ENCODE measurements at regions not wholly inside any gene's neighbourhood (a gene's known extent, or its start where the extent isn't known, plus 50 kb on each side); places are given as distances from the start of the nearest gene placed in this dataset.
A peak's percentile ranks its signal among the peaks of the same experiment; 100 is the strongest.

DNA sequence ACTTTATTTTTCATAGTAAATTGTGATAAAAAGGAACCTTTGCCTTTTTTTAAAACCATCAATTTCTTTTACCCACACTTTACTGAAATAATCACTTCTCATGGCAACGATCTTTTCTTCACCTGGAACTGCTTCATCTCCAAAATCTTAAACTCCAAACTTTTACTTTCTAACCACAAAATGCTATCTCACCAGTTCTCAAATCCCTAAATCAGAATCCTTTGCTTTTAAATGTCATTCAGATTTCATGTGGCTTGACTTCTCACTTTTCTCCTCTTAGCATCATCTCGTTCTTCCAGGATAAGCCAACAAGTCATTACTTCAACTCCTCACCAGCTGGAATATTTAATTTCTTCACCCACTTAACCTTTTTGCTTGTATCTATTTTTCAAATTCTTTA lies 284.3 kb upstream of the RASGEF1B start:
- DNase-seq = no peak

DNA sequence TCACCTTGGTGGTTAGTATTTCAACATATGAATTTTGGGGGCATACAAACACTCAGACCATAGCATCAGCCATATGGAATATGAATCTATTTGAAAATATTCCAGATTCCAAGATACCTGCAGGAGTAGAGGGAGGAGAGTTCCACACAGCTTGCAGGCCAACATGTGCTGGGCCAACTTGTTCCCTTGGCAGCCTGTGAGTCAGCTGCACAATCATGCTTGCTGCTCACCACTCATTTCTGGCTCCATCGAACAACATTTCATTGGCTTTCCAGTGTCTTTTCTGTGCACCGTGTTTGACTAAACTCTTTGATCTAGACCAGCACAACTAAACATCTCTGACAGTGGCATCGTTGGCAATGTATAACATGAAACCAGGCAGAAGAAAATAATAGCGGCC lies 282.5 kb upstream of the RASGEF1B start:
- DNase-seq = no peak

DNA sequence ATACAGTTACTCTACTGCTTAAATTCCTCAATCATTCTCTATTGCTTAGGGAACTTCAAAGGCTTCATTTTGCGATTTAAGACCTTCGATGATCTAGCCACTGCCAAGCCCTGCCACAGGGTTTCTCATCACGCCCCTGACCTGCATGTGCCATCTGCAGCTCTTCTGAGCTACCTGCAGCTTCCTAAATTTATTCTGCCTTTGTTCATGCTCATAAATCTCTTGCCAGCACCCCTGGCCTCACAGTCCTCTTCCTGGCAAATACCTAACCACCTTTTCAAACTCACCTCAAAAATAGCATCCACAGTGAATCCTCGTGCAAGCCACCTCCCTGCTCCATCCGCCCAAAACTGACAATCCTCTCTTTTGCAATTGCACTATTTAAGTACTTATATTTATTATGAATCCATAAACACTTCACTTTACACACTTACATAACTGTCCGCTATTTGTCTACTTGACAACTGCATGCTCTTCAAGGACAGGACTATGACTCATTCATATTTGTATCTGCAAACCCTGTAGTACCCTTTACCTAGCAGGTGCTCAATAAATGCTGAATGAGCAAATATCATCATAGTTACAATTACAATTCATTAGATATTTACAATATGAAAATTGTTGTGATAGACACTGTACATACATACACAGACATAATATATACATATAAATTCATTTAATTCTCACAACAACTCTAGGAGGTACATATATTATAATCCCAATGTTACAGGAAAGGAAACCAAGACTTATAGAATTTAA lies 280.0 kb upstream of the RASGEF1B start:
- DNase-seq = no peak

DNA sequence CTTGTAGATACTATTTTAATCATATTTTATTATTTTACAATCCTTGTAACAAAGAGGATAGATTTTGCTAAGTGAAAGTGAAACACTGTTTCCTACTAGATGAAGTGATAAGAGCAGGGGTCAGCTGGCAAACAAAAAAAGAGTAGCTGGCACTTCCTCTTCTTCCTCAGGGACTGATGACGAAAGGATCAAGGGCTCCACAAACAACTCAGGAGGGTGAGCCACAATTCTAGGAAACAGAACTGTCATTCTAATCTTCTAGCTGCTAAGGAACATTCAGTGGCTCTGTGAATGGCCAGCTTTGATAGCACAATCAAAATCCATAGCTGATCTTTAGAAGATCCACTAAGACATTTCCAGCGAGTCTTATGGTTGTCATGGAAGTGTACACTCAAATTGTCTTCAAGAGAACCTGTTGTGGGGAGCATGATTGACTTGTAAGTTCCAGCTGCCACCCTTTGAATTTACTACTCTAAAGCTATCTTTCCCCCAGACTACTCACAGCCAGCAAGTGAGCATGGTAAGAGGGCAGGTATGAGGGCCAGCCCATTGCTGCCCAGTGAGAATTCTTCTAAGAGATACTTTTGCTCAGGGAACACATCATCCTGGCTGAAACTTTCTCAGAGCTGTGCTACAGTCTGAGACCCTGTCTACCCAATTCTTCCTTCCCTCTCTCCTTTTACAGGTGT lies 275.7 kb upstream of the RASGEF1B start:
- no peak for DNase-seq

DNA sequence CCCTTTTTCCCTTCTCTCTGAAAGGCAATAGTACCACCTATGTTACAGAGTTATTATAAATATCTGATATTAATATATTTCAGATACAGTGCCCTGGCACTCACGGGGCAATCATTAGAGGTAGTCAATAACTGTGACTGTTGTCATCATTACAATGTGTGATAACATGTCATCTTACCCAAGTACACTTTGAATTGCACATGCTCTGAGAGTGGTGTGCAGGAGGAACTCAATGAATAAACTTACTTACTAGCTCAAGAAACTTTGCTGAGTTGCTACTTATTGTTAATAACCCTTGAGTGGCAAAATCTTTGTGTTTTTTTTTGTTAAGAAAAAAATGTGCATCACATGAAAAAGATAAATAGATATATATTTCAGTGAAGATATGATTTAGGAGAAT lies 275.1 kb upstream of the RASGEF1B start:
- no peak for DNase-seq

DNA sequence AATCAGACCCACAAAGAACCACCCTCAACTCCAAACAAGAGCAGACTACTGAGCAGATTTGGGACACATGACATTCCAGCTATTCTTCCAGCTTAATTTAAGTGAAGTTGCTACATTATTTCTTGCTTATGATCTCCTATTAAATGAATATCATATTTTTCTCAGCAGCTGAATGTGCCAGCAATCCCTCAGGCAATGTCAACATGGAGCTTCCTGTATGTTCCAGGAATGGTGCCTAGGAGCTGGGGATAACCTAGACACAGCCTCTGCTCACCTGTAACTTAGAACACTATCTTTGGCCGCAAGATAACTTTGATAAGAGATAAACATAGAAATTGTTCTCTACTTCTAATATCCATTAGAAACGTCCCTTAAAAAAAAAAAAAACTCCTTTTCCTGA lies 274.4 kb upstream of the RASGEF1B start:
- DNase-seq = no peak

DNA sequence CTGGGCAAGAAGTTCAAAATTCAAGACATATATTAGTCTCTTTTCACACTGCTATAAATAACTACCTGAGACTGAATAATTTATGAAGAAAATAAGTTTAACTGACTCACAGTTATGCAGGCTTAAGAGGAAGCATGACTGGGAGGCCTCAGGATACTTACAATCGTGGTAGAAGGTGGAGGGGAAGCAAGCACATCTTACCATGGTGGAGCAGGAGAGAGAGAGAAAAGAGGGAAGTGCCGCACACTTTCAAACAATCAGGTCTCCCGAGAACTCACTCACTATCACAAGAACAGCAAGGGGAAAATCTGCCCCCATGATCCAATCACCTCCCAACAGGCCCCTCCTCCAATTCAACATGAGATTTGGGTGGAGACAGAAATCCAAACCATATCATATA lies 273.3 kb upstream of the RASGEF1B start:
- DNase-seq = peak; percentile 3

DNA sequence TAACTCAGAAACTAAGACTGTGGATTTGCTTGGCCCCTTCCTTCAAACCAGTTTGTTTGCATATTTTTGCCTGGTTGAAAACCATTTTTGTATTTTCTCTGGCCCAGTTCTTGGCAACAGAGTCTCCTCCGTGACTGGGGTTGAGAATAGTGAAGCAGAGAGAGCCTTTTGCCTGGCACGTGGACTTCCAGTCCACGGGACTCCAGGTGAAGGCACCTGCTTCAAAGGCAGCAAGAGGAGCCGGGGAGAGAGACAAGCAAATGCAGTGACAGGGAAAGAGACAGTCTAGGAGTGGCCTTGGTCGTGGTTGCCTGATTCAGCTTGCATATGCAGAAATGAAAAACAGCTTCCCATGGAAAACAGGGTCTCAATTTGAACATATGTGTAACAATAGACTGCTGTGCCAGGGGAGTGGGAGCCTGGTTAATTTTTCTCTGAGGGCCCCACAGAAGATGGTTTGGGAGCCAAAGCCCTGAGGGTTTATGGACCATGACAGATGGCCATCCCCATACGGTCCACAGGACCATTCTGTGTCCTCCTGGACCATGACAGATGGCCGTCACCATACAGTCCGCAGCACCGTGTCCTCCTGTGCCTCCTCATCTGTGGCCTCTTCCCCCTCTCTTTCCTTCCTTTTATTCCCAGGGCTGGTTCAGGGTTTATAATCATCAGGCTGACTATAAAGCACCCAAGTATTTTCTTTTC lies 272.2 kb upstream of the RASGEF1B start:
- peak; percentile 85 for DNase-seq

DNA sequence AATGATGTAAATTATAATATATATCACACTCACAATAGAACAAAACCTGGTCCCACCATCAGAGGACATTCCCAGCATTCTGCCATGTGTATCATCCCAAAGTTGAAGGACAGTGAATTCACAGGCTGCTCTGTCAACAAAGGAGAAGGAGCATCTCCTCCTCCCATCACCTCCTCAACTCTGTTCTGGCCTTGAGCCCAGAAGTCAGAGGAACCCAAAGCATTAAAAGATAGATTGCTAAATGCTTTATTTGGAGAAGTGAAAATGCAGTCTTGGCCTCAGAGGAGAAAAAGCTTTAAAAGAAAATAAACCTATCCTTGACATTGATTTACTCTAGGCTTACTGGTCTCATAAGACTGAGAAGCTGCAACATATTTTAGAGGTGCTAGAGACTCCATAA lies 268.8 kb upstream of the RASGEF1B start:
- no peak for DNase-seq

DNA sequence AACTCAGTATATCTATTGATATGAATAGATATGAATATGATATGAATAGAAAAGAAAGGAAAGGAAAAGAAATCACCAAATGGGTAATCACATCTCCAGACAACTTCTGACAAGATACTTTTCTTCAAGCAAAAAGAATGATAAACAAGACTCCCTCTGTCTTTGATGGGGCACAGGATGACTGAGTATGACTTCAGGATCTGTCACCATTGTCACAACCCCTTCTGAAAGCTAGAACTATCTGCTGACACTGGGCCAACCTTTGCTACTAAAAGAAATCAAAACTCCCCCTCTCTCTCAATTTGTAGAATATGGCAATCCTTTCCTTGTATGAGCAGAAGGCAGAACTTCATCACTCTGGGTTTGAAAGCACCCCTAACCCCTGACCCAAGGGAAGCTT lies 267.2 kb upstream of the RASGEF1B start:
- DNase-seq = no peak

DNA sequence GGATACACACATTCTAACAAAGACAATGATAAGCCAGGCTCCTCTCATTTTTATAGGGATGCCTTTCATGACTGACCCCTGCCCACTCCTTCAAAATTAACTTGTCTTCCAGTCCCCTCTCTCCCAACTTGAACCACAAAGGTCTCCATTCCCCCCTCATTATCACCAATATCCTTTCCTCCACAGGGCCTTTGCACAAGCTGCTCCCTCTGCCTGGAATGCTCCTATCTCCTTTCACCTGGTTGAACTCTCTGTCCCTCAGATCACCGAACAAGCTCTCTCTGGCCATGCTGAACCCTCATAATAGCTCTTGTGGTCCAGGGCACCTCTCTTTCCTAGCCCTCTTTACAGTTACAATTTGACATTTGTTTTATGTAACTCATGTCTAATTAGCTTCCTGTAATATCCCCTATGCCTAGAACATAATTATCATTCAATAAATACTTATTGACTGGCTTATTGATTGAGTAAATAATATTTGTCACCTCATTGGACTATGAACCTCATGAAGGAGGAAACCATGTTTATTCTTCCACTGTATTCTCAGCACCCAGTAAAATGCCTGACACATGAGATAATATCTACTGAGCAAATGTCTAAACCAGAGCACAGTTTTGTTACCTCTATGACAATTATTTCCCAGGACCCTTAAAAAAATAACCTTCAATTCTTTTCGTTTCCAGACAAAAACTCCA lies 266.3 kb upstream of the RASGEF1B start:
- no peak for DNase-seq

DNA sequence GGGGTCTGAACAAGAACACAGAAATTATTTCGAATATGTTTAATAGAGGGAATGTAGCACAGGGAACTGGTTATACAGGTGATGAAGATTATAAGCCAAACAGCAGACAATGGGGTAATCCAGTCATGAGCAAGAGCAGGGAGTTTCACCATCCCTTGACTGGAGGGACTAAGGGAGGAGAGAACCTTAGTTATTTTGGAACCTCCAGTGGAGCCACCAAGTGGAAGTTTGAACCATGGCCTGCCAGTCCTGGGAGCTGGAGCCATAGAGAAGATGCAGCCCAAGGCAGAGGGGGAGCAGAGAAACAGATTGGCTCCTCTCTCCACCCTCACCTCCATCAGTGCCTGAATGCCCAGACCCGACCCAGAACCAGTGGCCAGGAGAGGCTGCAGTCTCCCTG lies 264.6 kb upstream of the RASGEF1B start:
- peak; percentile 6 for DNase-seq

DNA sequence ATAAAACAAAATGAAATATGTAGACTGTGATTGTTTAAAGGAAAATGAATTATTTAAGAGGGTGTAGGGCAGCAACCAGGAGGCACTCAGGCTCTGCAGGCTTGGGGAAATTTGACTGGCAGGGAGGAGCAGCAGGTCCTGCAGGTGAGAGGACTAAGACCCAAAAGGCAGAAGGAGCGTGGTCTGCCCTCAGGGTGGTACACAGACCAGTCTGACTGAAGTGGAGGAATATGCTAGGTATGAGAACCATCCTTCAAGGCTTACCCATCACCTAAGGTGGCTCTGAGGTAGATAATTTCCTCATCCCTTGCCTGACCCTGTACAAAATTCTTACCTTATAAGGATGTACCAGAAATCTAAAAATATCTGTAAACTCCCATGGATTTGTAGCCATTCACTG lies 261.3 kb upstream of the RASGEF1B start:
- DNase-seq = no peak

DNA sequence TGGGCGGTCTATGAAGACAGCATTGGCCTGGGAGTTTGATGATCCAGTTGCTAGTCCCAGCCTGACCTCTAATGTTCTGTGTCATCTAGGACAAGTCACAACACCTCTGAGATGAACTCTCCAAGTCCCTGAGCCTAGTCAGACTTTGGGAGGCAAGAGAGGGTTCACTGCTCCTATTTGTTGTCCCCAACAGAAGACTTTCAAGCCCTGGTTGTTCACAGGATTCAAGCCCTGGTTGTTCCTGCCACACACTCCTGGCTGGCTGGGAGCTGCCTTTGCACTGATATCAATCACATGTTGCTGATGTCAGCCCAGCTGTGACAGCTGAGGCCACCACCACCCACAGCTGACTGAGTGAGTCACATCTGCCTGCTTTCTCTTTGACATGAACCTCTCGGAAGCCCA lies 253.2 kb upstream of the RASGEF1B start:
- peak; percentile 36 for DNase-seq

DNA sequence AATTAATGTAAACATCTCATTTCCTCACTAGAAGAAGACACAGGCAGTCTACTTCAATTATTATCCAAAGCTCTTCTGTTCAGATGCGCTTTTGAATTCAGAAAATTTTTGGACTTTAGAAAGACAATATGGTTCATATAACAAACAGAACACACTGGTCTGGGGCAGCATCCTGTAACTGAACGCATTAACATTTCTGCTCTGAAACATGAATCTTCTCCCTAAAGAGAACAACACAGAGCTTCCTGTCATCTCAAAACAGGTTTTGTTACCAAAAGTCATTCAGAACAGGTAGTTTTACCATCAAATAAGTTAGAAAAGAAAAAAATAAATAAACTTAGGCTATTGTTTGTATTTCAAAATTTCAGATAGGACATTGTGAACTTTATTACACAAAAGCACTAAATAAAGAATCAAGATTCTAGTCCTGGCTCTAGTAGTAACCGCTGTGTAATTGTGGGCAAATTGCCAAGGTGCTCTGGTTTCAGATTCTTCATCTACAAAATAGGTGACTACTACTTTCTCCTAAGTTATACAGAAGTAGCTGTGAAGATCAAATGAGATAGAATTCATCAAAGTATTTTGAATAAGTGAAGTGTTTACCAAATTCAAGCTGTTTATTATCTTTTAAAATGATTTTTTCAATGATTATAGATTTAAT lies 252.3 kb upstream of the RASGEF1B start:
- peak; percentile 33 for DNase-seq

DNA sequence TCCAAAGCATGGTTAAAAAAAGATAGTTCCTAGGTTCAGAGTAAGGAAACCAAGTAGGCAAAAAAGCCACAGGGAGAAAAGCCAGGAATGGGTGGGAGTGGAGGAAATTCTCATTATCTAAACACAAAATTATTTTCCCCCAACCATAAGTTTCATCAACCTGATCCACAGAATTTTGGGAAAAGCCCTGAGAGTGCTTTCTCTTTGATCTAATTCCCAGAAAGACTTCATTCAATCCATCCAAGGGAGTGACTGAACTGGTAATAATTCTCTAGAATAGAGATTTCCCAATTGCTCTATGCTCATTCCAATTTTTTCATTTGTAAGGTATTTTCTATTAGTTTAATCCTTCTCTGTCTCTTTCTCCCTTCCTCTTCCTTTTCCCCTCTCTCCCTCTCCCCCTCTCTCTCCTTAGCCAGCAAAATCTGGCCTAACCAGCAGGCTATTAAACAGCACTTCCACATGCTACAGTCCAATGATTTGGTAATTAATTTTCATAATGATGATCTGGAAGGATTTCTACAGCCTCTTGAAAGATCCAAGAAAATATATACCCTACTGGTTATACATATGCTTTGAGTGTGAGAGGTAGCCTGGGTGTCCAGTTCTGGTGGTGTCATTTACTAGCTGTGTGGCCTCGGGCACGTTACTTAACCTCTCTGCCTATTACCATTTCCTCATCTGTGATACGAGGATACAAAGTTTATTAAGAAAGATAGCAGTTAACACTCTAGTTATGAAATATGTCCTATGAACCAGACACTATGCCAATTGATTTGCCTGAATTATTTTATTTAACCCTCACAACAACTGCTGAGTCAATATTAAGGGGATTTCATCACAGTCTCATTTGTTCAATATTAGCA lies 251.5 kb upstream of the RASGEF1B start:
- peak; percentile 27 for DNase-seq

DNA sequence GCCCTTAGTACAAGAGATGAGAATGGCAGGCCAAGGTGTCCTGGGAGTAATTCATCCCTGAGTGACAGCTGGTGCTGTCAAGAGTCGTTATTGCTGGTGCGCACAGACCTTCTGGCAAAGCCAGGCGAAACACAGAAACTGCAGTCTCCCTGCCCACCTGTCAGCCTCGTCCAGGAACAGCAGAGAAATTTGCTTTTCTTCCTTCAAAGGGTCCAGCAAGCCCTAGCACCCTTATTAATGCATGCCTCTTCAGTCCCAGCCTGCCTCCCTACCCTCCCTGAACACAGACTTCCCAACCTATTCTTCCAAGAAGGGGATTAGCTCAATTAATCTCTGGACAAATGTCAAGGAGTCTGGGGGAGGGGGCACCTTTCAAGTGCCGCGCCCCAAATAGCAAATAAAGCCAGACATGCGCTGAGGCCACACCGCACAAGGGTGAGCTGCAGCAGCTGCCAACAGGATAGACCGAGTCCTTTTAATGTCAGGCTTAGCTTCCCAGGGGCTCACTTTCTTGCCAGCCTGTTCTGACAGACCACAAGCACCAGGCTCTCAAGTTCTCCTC lies 250.7 kb upstream of the RASGEF1B start:
- peak; percentile 98 for DNase-seq

DNA sequence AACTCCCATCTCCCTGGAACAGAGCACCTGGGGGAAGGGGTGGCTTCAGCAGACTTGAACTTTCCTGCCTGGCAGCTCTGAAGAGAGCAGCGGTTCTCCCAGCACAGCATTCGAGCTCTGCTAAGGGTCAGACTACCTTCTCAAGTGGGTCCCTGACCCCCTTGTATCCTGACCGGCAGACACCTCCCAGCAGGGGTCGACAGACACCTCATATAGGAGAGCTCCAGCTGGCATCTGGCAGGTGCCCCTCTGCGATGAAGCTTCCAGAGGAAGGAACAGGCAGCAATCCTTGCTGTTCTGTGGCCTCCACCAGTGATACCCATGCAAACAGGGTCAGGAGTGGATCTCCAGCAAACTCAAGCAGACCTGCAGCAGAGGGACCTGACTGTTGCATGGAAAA lies 244.1 kb upstream of the RASGEF1B start:
- no peak for DNase-seq

DNA sequence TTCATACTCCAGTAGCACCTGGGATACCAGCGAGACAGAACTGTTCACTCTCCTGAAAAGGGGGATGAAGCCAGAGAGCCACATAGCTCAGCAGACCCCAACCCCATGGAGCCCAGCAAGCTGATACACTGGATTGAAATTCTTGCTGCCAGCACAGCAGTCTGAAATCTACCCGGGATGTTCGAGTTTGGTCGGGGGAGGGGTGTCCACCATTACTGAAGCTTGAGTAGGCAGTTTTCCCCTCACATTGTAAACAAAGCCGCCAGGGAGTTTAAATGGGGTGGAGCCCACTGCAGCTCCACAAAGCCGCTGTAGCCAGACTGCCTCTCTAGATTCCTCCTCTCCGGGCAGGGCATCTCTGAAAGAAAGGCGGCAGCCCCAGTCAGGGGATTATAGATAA lies 243.7 kb upstream of the RASGEF1B start:
- DNase-seq = peak; percentile 49

DNA sequence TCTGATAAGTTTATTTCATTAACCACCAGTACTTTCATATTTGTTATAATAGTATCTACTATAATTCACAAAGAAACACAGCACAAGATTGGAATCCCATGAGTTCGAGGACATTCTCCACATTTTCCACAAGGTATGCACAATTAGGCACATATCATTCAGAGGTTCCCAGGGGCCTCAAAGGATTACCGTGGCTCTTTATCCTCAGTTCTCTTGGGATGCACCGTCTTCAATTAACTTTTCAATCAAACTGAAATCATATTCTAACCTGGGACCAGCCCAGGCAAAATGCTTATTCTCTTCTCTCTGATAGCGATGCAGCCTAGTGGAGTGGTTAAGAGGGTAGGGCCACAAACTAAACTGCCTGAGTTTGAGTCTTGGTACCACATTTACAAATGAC lies 242.6 kb upstream of the RASGEF1B start:
- DNase-seq = peak; percentile 22

DNA sequence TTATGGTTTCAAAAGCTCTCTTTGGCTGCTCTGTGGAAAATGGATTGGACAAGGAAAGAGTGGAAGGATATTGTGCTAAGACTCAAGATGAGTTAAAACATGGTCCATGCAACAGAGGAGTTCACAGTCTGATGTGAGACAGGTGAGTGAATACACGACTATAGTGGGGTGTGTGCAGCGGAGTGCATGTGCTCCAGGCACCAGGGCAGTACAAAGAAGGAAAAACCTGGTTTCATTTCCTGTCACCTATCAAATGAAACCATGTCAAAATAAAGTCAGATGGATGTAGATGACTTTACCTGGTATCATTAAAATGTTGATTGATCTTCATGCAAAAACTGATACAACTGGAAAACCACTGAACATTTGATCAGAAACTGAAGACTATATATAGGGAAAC lies 241.0 kb upstream of the RASGEF1B start:
- no peak for DNase-seq

DNA sequence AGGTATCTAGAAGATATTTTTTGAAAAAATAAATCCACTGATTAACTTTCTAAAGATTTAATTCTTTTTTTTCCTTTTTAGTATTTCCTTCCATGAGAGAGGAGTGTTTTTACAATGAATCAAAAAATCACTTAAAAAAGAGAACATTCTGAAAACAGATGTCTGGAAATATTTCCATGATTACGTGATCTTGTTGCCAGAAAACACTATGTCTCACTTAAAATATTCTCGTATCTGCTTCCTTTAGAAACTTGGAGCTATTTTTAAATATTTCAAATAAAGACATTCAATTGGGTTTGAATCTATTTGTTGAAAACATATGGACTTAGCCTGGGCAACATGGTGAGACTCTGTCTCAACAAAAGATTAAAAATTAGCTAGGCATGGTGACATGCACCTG lies 232.8 kb upstream of the RASGEF1B start:
- no peak for DNase-seq
